ENCODE measurements at regions not wholly inside any gene's neighbourhood (a gene's known extent, or its start where the extent isn't known, plus 50 kb on each side); places are given as distances from the start of the nearest gene placed in this dataset.

- FAIRE-seq (no peak), DNase-seq (ENCODE audit: insufficient read length, low spot score) (no peak)
- TF ChIP-seq SPI1 (IDR thresholded peaks at IDR 0.05; ENCODE audit: low read depth, low read length) = no peak
- TF ChIP-seq POU2F2 (IDR thresholded peaks at IDR 0.05; ENCODE audit: low read depth, low read length) = no peak
- TF ChIP-seq TAF1 (IDR thresholded peaks at IDR 0.05; ENCODE audit: low read depth, low read length) = no peak
- TF ChIP-seq POLR2AphosphoS5 (IDR thresholded peaks at IDR 0.05; ENCODE audit: low read depth, low read length) = no peak
- no peak for TF ChIP-seq PAX5 (IDR thresholded peaks at IDR 0.05; ENCODE audit: insufficient read depth, low read length, severe bottlenecking)
- TF ChIP-seq POLR2A (IDR thresholded peaks at IDR 0.05; ENCODE audit: low read depth, low read length) = no peak
Observed at GRCh38 chr17:77744066-77744988, 214.2 kb upstream of the TNRC6C start.

GRCh38 chr17:77745702-77746101, 212.8 kb upstream of the TNRC6C start:
- no peak for FAIRE-seq

DNA sequence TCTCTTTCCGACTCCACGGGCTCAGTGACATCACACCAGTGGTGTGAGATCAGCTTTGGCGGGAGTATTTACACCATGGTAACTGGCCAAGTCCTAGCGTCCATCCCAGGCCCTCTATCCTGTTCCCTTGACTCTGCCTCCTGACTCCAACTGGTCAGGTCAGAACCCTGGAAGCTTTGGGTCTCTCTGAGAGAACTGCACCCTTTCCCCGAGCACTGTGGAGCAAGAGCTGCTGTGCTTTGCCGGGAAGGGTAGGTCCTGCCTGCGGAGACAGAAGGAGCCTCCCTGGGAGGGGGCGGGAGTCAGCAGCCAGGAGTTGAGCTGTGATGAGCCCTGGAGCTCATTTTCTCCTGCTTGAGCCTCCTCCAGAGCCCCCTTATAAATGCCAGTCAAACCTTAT, 212.1 kb upstream of the TNRC6C start:
- TF ChIP-seq POLR2AphosphoS5 (IDR thresholded peaks at IDR 0.05; ENCODE audit: low read depth, low read length) = no peak
- no peak for TF ChIP-seq SPI1 (IDR thresholded peaks at IDR 0.05; ENCODE audit: low read depth, low read length)
- no peak for TF ChIP-seq TAF1 (IDR thresholded peaks at IDR 0.05; ENCODE audit: low read depth, low read length)
- no peak for TF ChIP-seq POU2F2 (IDR thresholded peaks at IDR 0.05; ENCODE audit: low read depth, low read length)
- TF ChIP-seq PAX5 (IDR thresholded peaks at IDR 0.05; ENCODE audit: insufficient read depth, low read length, severe bottlenecking) = no peak
- no peak for TF ChIP-seq POLR2A (IDR thresholded peaks at IDR 0.05; ENCODE audit: low read depth, low read length)
- FAIRE-seq = no peak
- no peak for DNase-seq (ENCODE audit: insufficient read length, low spot score)

More at GRCh38 chr17:77745702-77746101, 212.8 kb upstream of the TNRC6C start:
- no peak for TF ChIP-seq POLR2AphosphoS5 (IDR thresholded peaks at IDR 0.05; ENCODE audit: low read depth, low read length)
- TF ChIP-seq POLR2A (IDR thresholded peaks at IDR 0.05; ENCODE audit: low read depth, low read length) = no peak
- no peak for TF ChIP-seq SPI1 (IDR thresholded peaks at IDR 0.05; ENCODE audit: low read depth, low read length)
- TF ChIP-seq PAX5 (IDR thresholded peaks at IDR 0.05; ENCODE audit: insufficient read depth, low read length, severe bottlenecking) = no peak
- TF ChIP-seq POU2F2 (IDR thresholded peaks at IDR 0.05; ENCODE audit: low read depth, low read length) = no peak
- no peak for TF ChIP-seq TAF1 (IDR thresholded peaks at IDR 0.05; ENCODE audit: low read depth, low read length)
- DNase-seq (ENCODE audit: insufficient read length, low spot score) = no peak

GRCh38 chr17:77746896-77747554, 211.5 kb upstream of the TNRC6C start:
- FAIRE-seq (no peak), DNase-seq (ENCODE audit: insufficient read length, low spot score) (no peak)
- TF ChIP-seq PAX5 (IDR thresholded peaks at IDR 0.05; ENCODE audit: insufficient read depth, low read length, severe bottlenecking) (no peak), TAF1 (IDR thresholded peaks at IDR 0.05; ENCODE audit: low read depth, low read length) (no peak), POU2F2 (IDR thresholded peaks at IDR 0.05; ENCODE audit: low read depth, low read length) (no peak), POLR2AphosphoS5 (IDR thresholded peaks at IDR 0.05; ENCODE audit: low read depth, low read length) (no peak), SPI1 (IDR thresholded peaks at IDR 0.05; ENCODE audit: low read depth, low read length) (no peak), POLR2A (IDR thresholded peaks at IDR 0.05; ENCODE audit: low read depth, low read length) (no peak)

- DNase-seq (ENCODE audit: insufficient read length, low spot score) (no peak), FAIRE-seq (no peak)
- TF ChIP-seq SPI1 (IDR thresholded peaks at IDR 0.05; ENCODE audit: low read depth, low read length) (no peak), TAF1 (IDR thresholded peaks at IDR 0.05; ENCODE audit: low read depth, low read length) (no peak), POU2F2 (IDR thresholded peaks at IDR 0.05; ENCODE audit: low read depth, low read length) (no peak), POLR2A (IDR thresholded peaks at IDR 0.05; ENCODE audit: low read depth, low read length) (no peak), PAX5 (IDR thresholded peaks at IDR 0.05; ENCODE audit: insufficient read depth, low read length, severe bottlenecking) (no peak), POLR2AphosphoS5 (IDR thresholded peaks at IDR 0.05; ENCODE audit: low read depth, low read length) (no peak)
Observed at GRCh38 chr17:77748436-77748835, 210.1 kb upstream of the TNRC6C start.

DNA sequence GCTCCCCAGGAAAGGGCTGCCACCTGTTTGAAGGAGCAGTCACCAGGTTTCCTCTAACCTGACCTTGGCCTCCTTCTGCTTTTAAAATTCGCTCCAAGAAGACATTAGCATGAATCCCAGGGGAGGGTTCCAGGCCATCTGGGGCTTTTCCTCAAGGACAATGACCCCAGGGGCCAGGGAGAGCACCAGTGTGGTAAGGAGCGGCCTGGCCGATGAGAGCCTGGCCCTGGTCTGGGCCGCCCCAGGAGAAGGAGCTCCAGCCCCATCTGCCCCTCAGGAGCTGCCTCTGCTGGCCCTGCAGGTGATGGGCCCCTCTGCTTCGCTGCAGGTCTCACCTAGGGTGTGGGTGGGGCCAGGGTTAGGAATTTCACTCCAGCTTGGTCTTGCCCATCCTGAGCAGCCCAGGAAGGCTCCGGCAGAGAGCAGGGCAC, 209.2 kb upstream of the TNRC6C start:
- FAIRE-seq (no peak), DNase-seq (ENCODE audit: insufficient read length, low spot score) (no peak)
- TF ChIP-seq PAX5 (IDR thresholded peaks at IDR 0.05; ENCODE audit: insufficient read depth, low read length, severe bottlenecking) (no peak), POLR2AphosphoS5 (IDR thresholded peaks at IDR 0.05; ENCODE audit: low read depth, low read length) (no peak), POLR2A (IDR thresholded peaks at IDR 0.05; ENCODE audit: low read depth, low read length) (no peak), SPI1 (IDR thresholded peaks at IDR 0.05; ENCODE audit: low read depth, low read length) (no peak), POU2F2 (IDR thresholded peaks at IDR 0.05; ENCODE audit: low read depth, low read length) (no peak), TAF1 (IDR thresholded peaks at IDR 0.05; ENCODE audit: low read depth, low read length) (no peak)

- TF ChIP-seq POU2F2 (IDR thresholded peaks at IDR 0.05; ENCODE audit: low read depth, low read length) = no peak
- no peak for TF ChIP-seq SPI1 (IDR thresholded peaks at IDR 0.05; ENCODE audit: low read depth, low read length)
- FAIRE-seq = no peak
- DNase-seq (ENCODE audit: insufficient read length, low spot score) = no peak
Observed at GRCh38 chr17:77749989-77750388, 208.5 kb upstream of the TNRC6C start.

GRCh38 chr17:77750427-77751043, 208.0 kb upstream of the TNRC6C start:
- TF ChIP-seq SPI1 (IDR thresholded peaks at IDR 0.05; ENCODE audit: low read depth, low read length) = no peak
- TF ChIP-seq POLR2A (IDR thresholded peaks at IDR 0.05; ENCODE audit: low read depth, low read length) = no peak
- no peak for TF ChIP-seq TAF1 (IDR thresholded peaks at IDR 0.05; ENCODE audit: low read depth, low read length)
- FAIRE-seq (no peak), DNase-seq (ENCODE audit: insufficient read length, low spot score) (no peak)

GRCh38 chr17:77753246-77753645, 205.3 kb upstream of the TNRC6C start:
- no peak for TF ChIP-seq POU2F2 (IDR thresholded peaks at IDR 0.05; ENCODE audit: low read depth, low read length)
- TF ChIP-seq POLR2AphosphoS5 (IDR thresholded peaks at IDR 0.05; ENCODE audit: low read depth, low read length) = no peak
- no peak for TF ChIP-seq SPI1 (IDR thresholded peaks at IDR 0.05; ENCODE audit: low read depth, low read length)
- no peak for TF ChIP-seq PAX5 (IDR thresholded peaks at IDR 0.05; ENCODE audit: insufficient read depth, low read length, severe bottlenecking)
- no peak for TF ChIP-seq TAF1 (IDR thresholded peaks at IDR 0.05; ENCODE audit: low read depth, low read length)
- no peak for TF ChIP-seq POLR2A (IDR thresholded peaks at IDR 0.05; ENCODE audit: low read depth, low read length)
- FAIRE-seq = no peak
- no peak for DNase-seq (ENCODE audit: insufficient read length, low spot score)
